ENCODE measurements at regions not wholly inside any gene's neighbourhood (a gene's known extent, or its start where the extent isn't known, plus 50 kb on each side); places are given as distances from the start of the nearest gene placed in this dataset.

GRCh38 chr6:91976797-91977196 is 1389.9 kb upstream of the MAP3K7 start:
- no peak for TF ChIP-seq CTCF (conservative IDR thresholded peaks at IDR 0.05 in 1 of 2, IDR thresholded peaks at IDR 0.05 in 1 of 2; ENCODE audit: low read depth in 1 of 2, low read length in 2 of 2)
- TF ChIP-seq EZH2 (IDR thresholded peaks at IDR 0.05; ENCODE audit: low read length, missing control alignments), result no peak

Measured in fibroblast of lung (primary cell).